ENCODE measurements at regions not wholly inside any gene's neighbourhood (a gene's known extent, or its start where the extent isn't known, plus 50 kb on each side); places are given as distances from the start of the nearest gene placed in this dataset.

- TF ChIP-seq NR2F2 (IDR thresholded peaks at IDR 0.05) (no peak), SP1 (IDR thresholded peaks at IDR 0.05) (no peak), HNF4A (conservative IDR thresholded peaks at IDR 0.05) (no peak), FOXA2 (IDR thresholded peaks at IDR 0.05) (no peak)
These were observed 530.1 kb downstream of the KCNJ2 start (continued) for GRCh38 chr17:70699408-70699807.

- Histone ChIP-seq H3K9me3 (ENCODE audit: control insufficient read depth in 4 of 4, low read length in 3 of 4) (no peaks in the 10 kb centered on the region), H3K27me3 (ENCODE audit: control insufficient read depth in 4 of 4, insufficient read depth in 4 of 4, low read length in 3 of 4) (no peaks in the 10 kb centered on the region), H3K9ac (ENCODE audit: low read depth in 1 of 2, low read length in 2 of 2) (no peak overlapping the region), H3K4me1 (ENCODE audit: control insufficient read depth in 4 of 4, insufficient read depth in 4 of 4, low read length in 3 of 4) (peaks cover 0 to 10% (median 4%) of the 10 kb centered on the region in 4 donors), H3K4me3 (ENCODE audit: low read depth in 1 of 3, low read length in 3 of 3) (no peak overlapping the region), H3K27ac (ENCODE audit: low read depth in 1 of 2, low read length in 2 of 2) (no peak overlapping the region), H3K36me3 (ENCODE audit: control insufficient read depth in 4 of 4, insufficient read depth in 3 of 4, low read depth in 1 of 4, low read length in 3 of 4) (no peaks in the 10 kb centered on the region)
- WGBS = 82% methylated on average over 3 of the region's 3 CpGs
- no peak for TF ChIP-seq RAD21 (IDR thresholded peaks at IDR 0.05)
- no peak for TF ChIP-seq CTCF (IDR thresholded peaks at IDR 0.05; ENCODE audit: low read depth, low read length, missing input control)
- no peak for TF ChIP-seq REST (IDR thresholded peaks at IDR 0.05)
- no peak for TF ChIP-seq HNF4G (IDR thresholded peaks at IDR 0.05)
- TF ChIP-seq HNF4A (conservative IDR thresholded peaks at IDR 0.05) = no peak
- no peak for TF ChIP-seq FOXA2 (IDR thresholded peaks at IDR 0.05)
- DNase-seq (ENCODE audit: low spot score) = no peak
These were observed 533.4 kb downstream of the KCNJ2 start for GRCh38 chr17:70702683-70703255.

GRCh38 chr17:70709596-70709995 lies 540.3 kb downstream of the KCNJ2 start:
- H3K4me1 ChIP-seq (ENCODE audit: control insufficient read depth in 4 of 4, insufficient read depth in 4 of 4, low read length in 3 of 4) = no peaks in the 10 kb centered on the region
- 69% methylated on average over 7 of the region's 7 CpGs for WGBS
- H3K27ac ChIP-seq (ENCODE audit: low read depth in 1 of 2, low read length in 2 of 2) = no peak overlapping the region
- no peaks in the 10 kb centered on the region for H3K27me3 ChIP-seq (ENCODE audit: control insufficient read depth in 4 of 4, insufficient read depth in 4 of 4, low read length in 3 of 4)
- no peak for TF ChIP-seq FOXA2 (IDR thresholded peaks at IDR 0.05)
- no peak for TF ChIP-seq ZBTB33 (IDR thresholded peaks at IDR 0.05)
- no peak for TF ChIP-seq TAF1 (conservative IDR thresholded peaks at IDR 0.05)
- no peak for TF ChIP-seq ATF3 (IDR thresholded peaks at IDR 0.05)
- no peak for TF ChIP-seq HNF4A (conservative IDR thresholded peaks at IDR 0.05)
- no peak for TF ChIP-seq YY1 (IDR thresholded peaks at IDR 0.05)
- TF ChIP-seq MAX (IDR thresholded peaks at IDR 0.05) = no peak
- TF ChIP-seq CTCF (IDR thresholded peaks at IDR 0.05; ENCODE audit: low read depth, low read length, missing input control) = no peak
- TF ChIP-seq SP1 (IDR thresholded peaks at IDR 0.05) = no peak
- TF ChIP-seq JUND (IDR thresholded peaks at IDR 0.05) = no peak
- TF ChIP-seq FOXA1 (IDR thresholded peaks at IDR 0.05) = no peak
- TF ChIP-seq GABPA (IDR thresholded peaks at IDR 0.05 in 1 of 2, conservative IDR thresholded peaks at IDR 0.05 in 1 of 2) = no peak
- no peak overlapping the region for H3K9ac ChIP-seq (ENCODE audit: low read depth in 1 of 2, low read length in 2 of 2)
- no peaks in the 10 kb centered on the region for H3K9me3 ChIP-seq (ENCODE audit: control insufficient read depth in 4 of 4, low read length in 3 of 4)
- DNase-seq (ENCODE audit: low spot score) = no peak
- H3K4me3 ChIP-seq (ENCODE audit: low read depth in 1 of 3, low read length in 3 of 3) = no peak overlapping the region
- H3K36me3 ChIP-seq (ENCODE audit: control insufficient read depth in 4 of 4, insufficient read depth in 3 of 4, low read depth in 1 of 4, low read length in 3 of 4) = no peaks in the 10 kb centered on the region

All from liver (tissue), 8 donors.